Islet precursor cell (in vitro differentiated cells): ENCODE measurements at regions not wholly inside any gene's neighbourhood (a gene's known extent, or its start where the extent isn't known, plus 50 kb on each side); places are given as distances from the start of the nearest gene placed in this dataset.
"Not testable (repeated sequence)": the region's sequence is repeated elsewhere in the genome, so short reads cannot be mapped to it uniquely, and the experiment has no call there.

ENCODE experiments used
- DNase-seq: peaks from one replicate; pipeline ENCODE4 v3.0.0-alpha.2; 2018

DNA sequence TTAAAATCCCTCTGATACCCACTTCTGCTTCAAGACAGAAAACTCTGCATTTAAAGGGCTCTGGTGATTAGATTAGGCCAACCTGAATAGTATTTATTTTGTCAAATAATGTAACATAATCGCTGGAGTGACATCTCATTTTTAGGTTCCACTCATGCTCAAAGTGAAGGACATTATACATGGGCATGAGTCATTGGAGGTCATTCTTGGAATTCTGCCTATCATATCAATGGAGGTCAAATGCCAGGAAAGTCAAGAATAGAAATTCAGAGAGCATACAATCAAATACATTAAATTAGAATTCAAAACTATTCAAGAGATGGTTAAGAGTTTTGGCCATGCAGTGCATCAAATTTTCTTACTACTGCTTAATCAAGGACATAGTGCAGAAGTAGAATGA lies 50.8 kb upstream of the PRSS1 start:
- DNase-seq, result no peak

- peak; percentile 53 for DNase-seq
These were observed 52.0 kb upstream of the PRSS1 start for GRCh38 chr7:142697270-142697669.

GRCh38 chr7:142696456-142697179 lies 52.7 kb upstream of the PRSS1 start:
- no peak for DNase-seq

- no peak for DNase-seq
These were observed 55.4 kb upstream of the PRSS1 start for GRCh38 chr7:142693911-142694310.

- DNase-seq, result no peak
These were observed 58.6 kb upstream of the PRSS1 start for GRCh38 chr7:142690554-142691182.

DNA sequence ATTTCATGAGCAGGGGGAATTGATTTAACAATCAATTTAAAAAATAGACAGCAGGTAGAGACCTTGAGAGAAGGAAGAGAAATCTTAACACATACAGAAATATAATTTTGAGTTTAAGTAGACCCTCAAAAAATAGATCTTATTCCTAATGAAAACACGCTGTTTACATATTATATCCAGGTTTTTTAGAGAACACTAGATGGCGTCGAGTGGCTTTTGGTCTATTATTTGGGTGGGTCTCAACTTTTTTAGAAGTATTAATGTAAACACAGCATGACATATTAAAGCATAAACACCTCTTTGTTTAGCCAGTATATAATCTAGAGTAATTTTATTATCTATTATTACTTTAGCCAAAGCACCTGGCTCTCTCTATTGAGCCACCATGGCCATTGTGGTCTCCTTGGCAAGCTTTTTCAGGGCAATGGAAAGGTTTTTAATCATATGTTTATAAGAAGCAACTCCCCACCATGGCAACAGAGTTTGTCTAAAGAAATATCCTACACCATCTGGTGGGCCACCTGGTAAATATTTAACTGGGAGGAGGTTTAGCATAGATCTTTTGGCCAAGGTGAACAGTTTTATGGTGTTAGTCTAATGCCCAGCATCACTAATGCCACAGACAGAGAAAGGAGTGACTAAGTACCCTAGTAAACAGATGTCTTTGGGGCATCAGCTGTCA lies 59.7 kb upstream of the PRSS1 start:
- DNase-seq, result no peak

GRCh38 chr7:142685877-142686508 lies 63.3 kb upstream of the PRSS1 start:
- DNase-seq, result no peak

DNA sequence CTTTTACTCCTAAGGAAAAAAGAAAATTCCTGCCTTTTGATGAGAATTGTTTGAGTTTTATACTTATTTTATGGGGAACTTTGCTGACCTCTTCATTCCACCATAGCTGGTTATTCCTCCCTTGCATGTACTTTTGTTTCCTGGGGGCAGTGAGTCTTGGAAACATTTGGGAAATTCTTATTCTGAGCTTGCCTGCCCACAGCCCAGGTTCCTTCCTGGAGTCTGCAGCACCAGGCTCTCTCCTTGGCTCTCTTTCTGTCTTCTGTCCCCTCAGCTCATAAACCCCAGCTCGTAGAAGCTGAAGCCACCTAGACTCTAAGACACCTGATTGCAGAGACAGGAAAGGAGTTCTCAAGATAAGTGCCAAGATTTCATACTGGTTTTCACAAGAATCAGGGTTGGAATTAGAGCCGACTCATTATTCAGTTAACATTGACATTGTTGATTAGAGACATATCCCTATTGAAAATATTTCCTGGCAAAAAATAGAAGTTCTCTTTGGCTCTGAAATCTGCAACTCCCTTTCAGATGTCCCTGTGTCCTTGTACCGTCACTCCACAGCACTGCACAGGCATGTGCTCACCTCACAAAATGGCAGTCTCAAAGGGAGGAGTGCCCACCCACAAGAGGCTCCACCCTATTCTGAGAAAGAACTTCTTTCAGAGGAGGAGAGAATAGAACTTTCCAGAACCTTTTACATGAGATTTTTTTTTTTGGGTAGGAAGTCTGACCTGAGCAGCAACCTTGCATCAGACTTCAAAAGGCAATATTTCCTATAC lies 67.8 kb upstream of the PRSS1 start:
- no peak for DNase-seq

- no peak for DNase-seq
These were observed 77.8 kb upstream of the PRSS1 start for GRCh38 chr7:142671506-142671905.

DNA sequence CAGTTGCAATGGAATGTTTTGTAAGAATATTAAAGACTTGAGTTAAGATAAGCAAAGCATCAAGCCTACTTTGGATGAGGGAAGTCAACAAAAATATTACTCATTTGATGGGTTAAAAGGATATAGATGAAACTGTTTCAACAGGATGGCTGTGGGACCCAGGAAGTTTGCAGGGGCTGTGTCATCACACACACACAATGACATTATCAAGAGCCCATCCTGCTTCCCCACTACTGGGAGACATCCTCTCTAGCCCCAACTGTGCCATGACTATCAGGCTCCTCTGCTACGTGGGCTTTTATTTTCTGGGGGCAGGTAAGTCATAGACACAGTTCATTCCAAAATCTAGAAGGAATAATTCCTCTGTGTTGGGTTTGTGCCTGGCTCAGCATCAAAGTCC lies 78.8 kb upstream of the PRSS1 start:
- no peak for DNase-seq

DNA sequence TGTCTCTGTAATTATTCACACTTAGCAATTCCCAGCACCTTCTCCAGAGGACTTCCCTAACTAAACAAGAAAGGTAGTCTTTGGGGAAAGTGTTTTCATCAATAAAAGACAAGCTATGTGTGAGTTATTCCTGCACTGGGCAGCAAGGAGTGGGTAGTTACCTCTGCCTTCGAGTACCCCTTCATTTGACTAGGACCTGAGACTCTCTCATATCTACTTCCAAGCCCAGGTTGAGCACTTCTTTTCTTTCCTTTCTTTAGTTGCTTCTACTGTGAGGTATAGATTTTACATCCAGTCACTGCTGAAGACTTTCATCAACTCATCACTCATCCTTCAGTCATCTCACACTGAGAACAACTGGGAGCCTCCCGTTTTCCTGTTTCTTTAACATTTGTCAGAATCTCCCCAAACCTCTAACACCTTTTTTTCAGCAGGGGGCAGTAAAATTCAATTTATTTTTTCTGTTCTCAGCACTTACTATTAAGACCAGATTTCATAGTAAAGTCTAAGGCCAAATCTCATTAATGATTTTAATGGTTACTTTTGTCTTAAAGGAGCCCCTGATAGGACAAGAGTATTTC lies 80.1 kb upstream of the PRSS1 start:
- no peak for DNase-seq

DNA sequence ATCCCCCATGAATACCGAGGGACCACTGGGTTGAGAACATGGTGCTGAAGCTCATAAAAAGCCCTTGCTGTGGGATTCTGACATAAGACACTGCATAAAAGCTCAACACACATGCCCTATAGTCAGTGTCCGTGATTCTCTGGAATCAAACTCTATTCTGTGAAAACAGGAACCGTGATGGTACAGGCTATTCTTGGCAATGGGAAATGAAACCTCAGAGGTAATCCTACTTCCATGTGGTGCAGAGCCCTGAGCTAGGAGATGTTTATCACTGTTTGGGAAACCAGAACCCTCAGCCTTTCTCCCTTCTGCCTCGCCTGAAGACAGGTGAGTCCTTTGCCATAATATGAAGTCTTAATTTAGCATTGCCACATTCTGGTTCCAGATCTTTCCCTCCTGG lies 80.8 kb upstream of the PRSS1 start:
- no peak for DNase-seq

GRCh38 chr7:142657376-142657775 lies 91.9 kb upstream of the PRSS1 start:
- no peak for DNase-seq

DNA sequence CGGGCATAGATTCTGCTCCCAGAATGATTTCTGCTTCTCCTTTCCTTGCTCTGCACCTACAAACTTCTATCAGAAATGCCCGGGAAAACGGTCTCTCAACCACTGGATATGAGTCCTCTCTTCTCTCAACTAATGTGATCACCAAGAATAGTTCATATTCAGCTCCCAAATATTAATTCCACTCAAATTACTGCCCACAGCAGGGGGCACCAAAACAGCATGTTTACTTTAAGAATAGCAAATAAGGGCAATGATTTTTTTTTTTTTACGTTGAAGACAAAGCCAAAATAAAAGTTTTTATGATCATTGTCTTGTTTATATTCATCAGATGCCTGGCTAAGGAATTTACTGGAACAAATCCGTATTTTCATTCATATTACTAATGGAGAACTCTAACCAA lies 94.9 kb upstream of the PRSS1 start:
- no peak for DNase-seq

GRCh38 chr7:142647749-142648148 lies 101.5 kb upstream of the PRSS1 start:
- no peak for DNase-seq

GRCh38 chr7:142646386-142647140 lies 102.7 kb upstream of the PRSS1 start:
- DNase-seq, result no peak

GRCh38 chr7:142645777-142646176 lies 103.5 kb upstream of the PRSS1 start:
- DNase-seq, result no peak

DNA sequence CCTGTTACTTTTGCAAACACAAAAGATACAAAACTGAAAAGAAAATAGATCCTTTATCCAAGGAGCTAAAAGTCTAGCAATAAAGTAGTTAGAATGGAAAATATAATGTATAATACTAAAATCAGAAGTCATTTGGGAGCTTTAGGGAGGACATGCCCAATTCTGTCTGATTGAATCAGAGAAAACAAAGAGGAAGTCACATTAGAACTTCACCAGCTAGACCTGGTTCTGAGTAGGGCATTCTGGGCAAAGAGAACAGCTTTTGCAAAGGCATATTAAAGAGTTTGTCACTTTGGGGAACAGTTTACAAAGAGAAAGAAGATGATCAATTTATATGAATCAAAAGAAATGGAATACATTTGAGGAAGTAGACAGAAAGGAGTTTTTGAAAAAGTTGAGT lies 107.0 kb upstream of the PRSS1 start:
- DNase-seq, result no peak

DNA sequence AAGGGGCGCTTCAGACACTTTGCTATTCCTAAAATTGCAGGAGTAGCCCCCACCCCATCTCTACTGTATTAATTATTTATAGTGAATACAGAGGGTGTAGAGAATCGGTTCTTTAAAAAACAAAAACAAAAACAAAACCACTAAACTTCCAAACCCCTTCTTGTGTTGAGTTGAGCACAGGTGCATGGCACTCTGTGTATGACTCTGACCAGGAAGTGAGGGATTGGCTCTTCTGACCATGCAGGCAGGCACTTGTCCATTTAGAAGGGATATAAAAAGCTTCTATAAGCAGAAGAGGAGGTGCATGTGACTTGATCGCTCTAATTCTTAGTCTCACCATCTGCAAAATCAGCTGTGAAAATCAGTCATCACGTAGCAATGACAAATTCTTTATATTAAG lies 108.0 kb upstream of the PRSS1 start:
- DNase-seq, result not testable (repeated sequence)

- DNase-seq, result no peak
These were observed 110.7 kb upstream of the PRSS1 start for GRCh38 chr7:142638581-142638980.

GRCh38 chr7:142637240-142637639 lies 112.0 kb upstream of the PRSS1 start:
- no peak for DNase-seq

GRCh38 chr7:142636751-142637150 lies 112.5 kb upstream of the PRSS1 start:
- no peak for DNase-seq
